ENCODE measurements at regions not wholly inside any gene's neighbourhood (a gene's known extent, or its start where the extent isn't known, plus 50 kb on each side); places are given as distances from the start of the nearest gene placed in this dataset.

DNA sequence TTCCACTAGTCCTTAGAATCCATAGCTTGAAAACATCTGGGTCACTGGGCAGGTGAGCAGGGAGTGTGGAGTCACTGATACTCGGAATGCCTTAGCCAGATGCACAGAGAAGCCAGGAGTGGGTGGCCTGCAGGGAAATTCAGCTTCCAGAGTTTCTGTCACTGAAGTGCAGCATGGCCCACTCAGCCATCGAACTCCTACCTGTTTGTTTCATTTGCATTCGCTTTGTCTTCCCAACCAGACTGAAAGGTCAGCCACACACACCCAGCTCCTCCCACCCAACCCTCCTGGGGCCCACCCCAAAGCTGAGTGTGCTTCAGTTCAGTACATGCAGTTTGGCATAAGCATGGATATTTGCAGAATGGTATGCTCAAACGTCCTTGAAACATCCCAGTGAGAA, 124.5 kb upstream of the ATP10A start:
- Histone ChIP-seq H4K20me1 (ENCODE audit: control insufficient read depth, insufficient read depth, low read length, poor library complexity, severe bottlenecking) (no peaks in the 10 kb centered on the region), H3K4me1 (ENCODE audit: control insufficient read depth in 2 of 2, insufficient read depth in 2 of 2, low read length in 2 of 2) (no peaks in the 10 kb centered on the region), H3K36me3 (replicated peaks in 1 of 2; ENCODE audit: control extremely low read depth in 1 of 2, control insufficient read depth in 1 of 2, extremely low read depth in 1 of 2, insufficient read depth in 2 of 2, low read length in 1 of 2) (no peaks in the 10 kb centered on the region), H3K9me3 (ENCODE audit: control extremely low read depth in 1 of 3, control insufficient read depth in 2 of 3, insufficient read depth in 1 of 3, low read length in 2 of 3) (peaks cover 0 to 13% (median 0%) of the 10 kb centered on the region in 3 donors), H3K79me2 (ENCODE audit: control insufficient read depth, insufficient read depth, low read length) (no peaks in the 10 kb centered on the region), H3K27me3 (replicated peaks in 1 of 4; ENCODE audit: control extremely low read depth in 1 of 4, control insufficient read depth in 3 of 4, insufficient read depth in 4 of 4, low read length in 3 of 4) (no peaks in the 10 kb centered on the region), H3K4me2 (replicated peaks; ENCODE audit: low read depth, low read length, poor library complexity, severe bottlenecking) (no peak overlapping the region), H3K9ac (ENCODE audit: low read length) (no peak overlapping the region), H2AFZ (ENCODE audit: insufficient read depth, low read depth, low read length, poor library complexity, severe bottlenecking) (no peak overlapping the region), H3K27ac (ENCODE audit: low read length in 2 of 2) (no peak overlapping the region), H3K4me3 (ENCODE audit: control extremely low read depth in 1 of 5, extremely low read depth in 1 of 5, insufficient read depth in 1 of 5, low read depth in 2 of 5, low read length in 4 of 5) (no peak overlapping the region)
- WGBS (ENCODE audit: insufficient coverage) = 59% methylated on average over 2 of the region's 4 CpGs
- H3K9me3 Mint-ChIP-seq (ENCODE audit: insufficient read depth) = no peaks in the 10 kb centered on the region
- no peak overlapping the region for H3K4me3 Mint-ChIP-seq
- TF ChIP-seq, protein P1, sequence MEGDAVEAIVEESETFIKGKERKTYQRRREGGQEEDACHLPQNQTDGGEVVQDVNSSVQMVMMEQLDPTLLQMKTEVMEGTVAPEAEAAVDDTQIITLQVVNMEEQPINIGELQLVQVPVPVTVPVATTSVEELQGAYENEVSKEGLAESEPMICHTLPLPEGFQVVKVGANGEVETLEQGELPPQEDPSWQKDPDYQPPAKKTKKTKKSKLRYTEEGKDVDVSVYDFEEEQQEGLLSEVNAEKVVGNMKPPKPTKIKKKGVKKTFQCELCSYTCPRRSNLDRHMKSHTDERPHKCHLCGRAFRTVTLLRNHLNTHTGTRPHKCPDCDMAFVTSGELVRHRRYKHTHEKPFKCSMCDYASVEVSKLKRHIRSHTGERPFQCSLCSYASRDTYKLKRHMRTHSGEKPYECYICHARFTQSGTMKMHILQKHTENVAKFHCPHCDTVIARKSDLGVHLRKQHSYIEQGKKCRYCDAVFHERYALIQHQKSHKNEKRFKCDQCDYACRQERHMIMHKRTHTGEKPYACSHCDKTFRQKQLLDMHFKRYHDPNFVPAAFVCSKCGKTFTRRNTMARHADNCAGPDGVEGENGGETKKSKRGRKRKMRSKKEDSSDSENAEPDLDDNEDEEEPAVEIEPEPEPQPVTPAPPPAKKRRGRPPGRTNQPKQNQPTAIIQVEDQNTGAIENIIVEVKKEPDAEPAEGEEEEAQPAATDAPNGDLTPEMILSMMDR (IDR thresholded peaks at IDR 0.05) = no peak
- TF ChIP-seq EZH2 (IDR thresholded peaks at IDR 0.05; ENCODE audit: borderline replicate concordance, insufficient read depth, low read depth, low read length, poor library complexity, severe bottlenecking) = no peak
- no peaks in the 10 kb centered on the region for H3K4me1 Mint-ChIP-seq
- ATAC-seq (ENCODE audit: low read depth) (no peak), DNase-seq (no peak)
- ChIA-PET POLR2A (no interaction called here), CTCF (no interaction called here)
- H3K27me3 Mint-ChIP-seq = peaks cover 7% of the 10 kb centered on the region
- intact Hi-C loops (cut with micrococcal nuclease) = no loop called here
- no peak overlapping the region for H3K27ac Mint-ChIP-seq

DNA sequence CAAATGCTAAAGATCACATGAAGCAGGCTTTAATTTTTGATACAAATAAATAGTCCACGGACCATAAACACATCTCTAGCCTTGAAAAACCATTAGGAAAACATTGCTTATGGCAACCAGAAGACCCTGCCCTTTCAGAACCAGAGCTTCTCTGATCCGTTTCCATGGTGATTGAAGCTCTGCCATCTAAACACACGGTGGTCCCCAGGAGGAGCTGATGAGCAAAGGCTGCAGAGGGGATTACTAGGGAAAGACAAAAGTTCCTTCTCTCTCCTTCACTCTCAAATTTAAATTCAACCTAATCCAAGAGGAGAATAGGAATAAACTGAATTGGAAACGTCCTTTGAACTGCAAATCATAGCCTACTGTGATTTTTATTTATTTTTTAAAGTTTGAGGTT, 122.0 kb upstream of the ATP10A start:
- no CpG with 5 or more reads among the region's 4 CpGs for WGBS (ENCODE audit: insufficient coverage)
- ATAC-seq (ENCODE audit: low read depth) (no peak), DNase-seq (no peak)
- Mint-ChIP-seq H3K4me3 (no peak overlapping the region), H3K27ac (no peak overlapping the region), H3K27me3 (peaks cover 7% of the 10 kb centered on the region), H3K4me1 (no peaks in the 10 kb centered on the region), H3K9me3 (ENCODE audit: insufficient read depth) (no peaks in the 10 kb centered on the region)
- no peak overlapping the region for H3K9ac ChIP-seq (ENCODE audit: low read length)
- no peak overlapping the region for H3K4me2 ChIP-seq (replicated peaks; ENCODE audit: low read depth, low read length, poor library complexity, severe bottlenecking)
- H3K27me3 ChIP-seq (replicated peaks in 1 of 4; ENCODE audit: control extremely low read depth in 1 of 4, control insufficient read depth in 3 of 4, insufficient read depth in 4 of 4, low read length in 3 of 4) = no peaks in the 10 kb centered on the region
- intact Hi-C loops (cut with micrococcal nuclease) = no loop called here
- no peaks in the 10 kb centered on the region for H3K4me1 ChIP-seq (ENCODE audit: control insufficient read depth in 2 of 2, insufficient read depth in 2 of 2, low read length in 2 of 2)
- ChIA-PET POLR2A (no interaction called here), CTCF (no interaction called here)
- TF ChIP-seq, protein P1 (IDR thresholded peaks at IDR 0.05) = no peak
- no peak for TF ChIP-seq EZH2 (IDR thresholded peaks at IDR 0.05; ENCODE audit: borderline replicate concordance, insufficient read depth, low read depth, low read length, poor library complexity, severe bottlenecking)
- no peak overlapping the region for H3K27ac ChIP-seq (ENCODE audit: low read length in 2 of 2)
- H3K4me3 ChIP-seq (ENCODE audit: control extremely low read depth in 1 of 5, extremely low read depth in 1 of 5, insufficient read depth in 1 of 5, low read depth in 2 of 5, low read length in 4 of 5) = no peak overlapping the region
- no peaks in the 10 kb centered on the region for H3K79me2 ChIP-seq (ENCODE audit: control insufficient read depth, insufficient read depth, low read length)
- no peak overlapping the region for H2AFZ ChIP-seq (ENCODE audit: insufficient read depth, low read depth, low read length, poor library complexity, severe bottlenecking)
- no peaks in the 10 kb centered on the region for H4K20me1 ChIP-seq (ENCODE audit: control insufficient read depth, insufficient read depth, low read length, poor library complexity, severe bottlenecking)
- no peaks in the 10 kb centered on the region for H3K36me3 ChIP-seq (replicated peaks in 1 of 2; ENCODE audit: control extremely low read depth in 1 of 2, control insufficient read depth in 1 of 2, extremely low read depth in 1 of 2, insufficient read depth in 2 of 2, low read length in 1 of 2)
- peaks cover 0 to 12% (median 0%) of the 10 kb centered on the region in 3 donors for H3K9me3 ChIP-seq (ENCODE audit: control extremely low read depth in 1 of 3, control insufficient read depth in 2 of 3, insufficient read depth in 1 of 3, low read length in 2 of 3)
